ENCODE measurements at regions not wholly inside any gene's neighbourhood (a gene's known extent, or its start where the extent isn't known, plus 50 kb on each side); places are given as distances from the start of the nearest gene placed in this dataset.

DNA sequence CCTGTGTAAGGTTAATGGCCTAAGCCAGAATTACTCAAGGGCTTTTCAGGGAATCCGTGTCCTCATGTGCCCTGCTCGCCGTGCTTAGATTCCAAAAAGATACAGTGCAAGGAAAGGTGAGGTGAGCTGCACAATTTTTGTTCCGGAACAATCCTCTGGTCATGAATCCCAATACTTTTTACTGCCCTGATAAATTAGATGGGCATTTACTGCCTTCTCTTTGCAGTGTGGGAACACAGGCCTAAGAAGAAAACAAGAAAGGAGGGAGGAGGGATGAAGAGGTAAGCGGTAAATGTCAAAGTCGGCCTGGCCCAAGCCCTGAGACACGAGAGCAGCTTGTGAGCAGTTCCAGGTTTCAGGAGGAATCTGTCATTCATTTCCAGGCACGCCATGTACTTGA, 390.9 kb upstream of the SULF2 start:
- Histone ChIP-seq H4K20me1 (ENCODE audit: insufficient read depth) (no peaks in the 10 kb centered on the region), H3K9me2 (ENCODE audit: insufficient read depth) (no peaks in the 10 kb centered on the region), H3K36me3 (ENCODE audit: low read depth) (no peaks in the 10 kb centered on the region), H3K9me3 (ENCODE audit: insufficient read depth, low read depth) (peaks cover 7% of the 10 kb centered on the region; the same call in 1 of the 2 replicates), H3K79me2 (ENCODE audit: low read depth) (no peaks in the 10 kb centered on the region), H3F3A (ENCODE audit: insufficient read depth, low read depth) (peaks cover 22% of the 10 kb centered on the region), H3K27ac (no peak overlapping the region), H3K4me2 (no peak overlapping the region), H3K4me3 (no peak overlapping the region), H3K4me1 (replicated peaks; ENCODE audit: insufficient read depth) (peaks cover 26% of the 10 kb centered on the region), H2AFZ (no peak overlapping the region), H3K27me3 (ENCODE audit: insufficient read depth, low read depth) (no peaks in the 10 kb centered on the region)
- no TSS peak for BruUV-seq (replicated peaks)
- ChIA-PET POLR2A (ENCODE audit: unreplicated experiment) (no interaction called here), CTCF (no interaction called here)
- TF ChIP-seq EZH2 (IDR thresholded peaks at IDR 0.05; ENCODE audit: low read depth) = no peak
- intact Hi-C loops (cut with micrococcal nuclease; ENCODE audit: unreplicated experiment) = no loop called here
- no peak for DNase-seq

- H3K9me3 ChIP-seq (ENCODE audit: insufficient read depth, low read depth) = peaks cover 7% of the 10 kb centered on the region; the same call in 1 of the 2 replicates
- H3K9me2 ChIP-seq (ENCODE audit: insufficient read depth) = no peaks in the 10 kb centered on the region
- no peak overlapping the region for H2AFZ ChIP-seq
- H3K79me2 ChIP-seq (ENCODE audit: low read depth) = no peaks in the 10 kb centered on the region
- H3K4me3 ChIP-seq = no peak overlapping the region
- BruUV-seq (replicated peaks) = no TSS peak
- intact Hi-C loops (cut with micrococcal nuclease; ENCODE audit: unreplicated experiment) = no loop called here
- TF ChIP-seq EZH2 (IDR thresholded peaks at IDR 0.05; ENCODE audit: low read depth) (no peak), CTCF (conservative IDR thresholded peaks at IDR 0.05) (no peak)
- no peaks in the 10 kb centered on the region for H3K27me3 ChIP-seq (ENCODE audit: insufficient read depth, low read depth)
- H3K4me2 ChIP-seq = no peak overlapping the region
- peaks cover 13% of the 10 kb centered on the region for H3F3A ChIP-seq (ENCODE audit: insufficient read depth, low read depth)
- peaks cover 18% of the 10 kb centered on the region for H3K4me1 ChIP-seq (replicated peaks; ENCODE audit: insufficient read depth)
- POLR2A ChIA-PET (ENCODE audit: unreplicated experiment) = no interaction called here
- DNase-seq = no peak
- no peak overlapping the region for H3K27ac ChIP-seq
- CTCF ChIA-PET = no interaction called here
- H4K20me1 ChIP-seq (ENCODE audit: insufficient read depth) = no peaks in the 10 kb centered on the region
- H3K36me3 ChIP-seq (ENCODE audit: low read depth) = no peaks in the 10 kb centered on the region
Measured at GRCh38 chr20:48175261-48175660, 390.0 kb upstream of the SULF2 start.

DNA sequence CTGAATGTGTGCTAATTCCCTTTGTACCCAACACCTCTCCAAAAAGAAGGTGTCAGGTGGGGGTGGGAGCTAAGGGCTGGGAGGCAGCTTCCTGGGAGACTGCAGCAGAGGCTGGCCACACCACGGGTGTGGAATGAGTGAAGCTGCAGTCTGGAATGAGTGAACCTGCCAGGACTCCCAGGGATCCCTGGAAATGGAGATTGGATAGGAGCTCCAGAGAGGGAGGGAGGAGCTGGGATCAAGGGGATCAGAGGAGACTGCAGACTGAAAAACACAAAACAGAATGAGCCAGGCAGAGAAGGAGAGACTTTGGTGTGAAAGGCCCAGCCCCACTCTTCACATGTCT, 387.0 kb upstream of the SULF2 start:
- H3K79me2 ChIP-seq (ENCODE audit: low read depth) = no peaks in the 10 kb centered on the region
- H3K27me3 ChIP-seq (ENCODE audit: insufficient read depth, low read depth) = no peaks in the 10 kb centered on the region
- no peaks in the 10 kb centered on the region for H3K9me2 ChIP-seq (ENCODE audit: insufficient read depth)
- TF ChIP-seq CTCF (conservative IDR thresholded peaks at IDR 0.05) (no peak), EZH2 (IDR thresholded peaks at IDR 0.05; ENCODE audit: low read depth) (no peak)
- ChIA-PET CTCF (interaction anchor here (0.7 kb wide), 1 partner anchor 123 kb away, joined by 3 read pairs; no protein-coding TSS in a partner anchor), POLR2A (ENCODE audit: unreplicated experiment) (interaction anchor here (0.6 kb wide), 1 partner anchor 110 kb away, joined by 3 read pairs; no protein-coding TSS in a partner anchor)
- 0 out of 2 replicates have a peak, but pooled peaks cover under 1% of the 10 kb centered on the region for H3K4me1 ChIP-seq (replicated peaks; ENCODE audit: insufficient read depth)
- no peaks in the 10 kb centered on the region for H4K20me1 ChIP-seq (ENCODE audit: insufficient read depth)
- DNase-seq = no peak
- no TSS peak for BruUV-seq (replicated peaks)
- no peak overlapping the region for H2AFZ ChIP-seq
- H3K4me3 ChIP-seq = no peak overlapping the region
- H3K27ac ChIP-seq = no peak overlapping the region
- H3F3A ChIP-seq (ENCODE audit: insufficient read depth, low read depth) = 0 out of 2 replicates have a peak, but pooled peaks cover 7% of the 10 kb centered on the region
- H3K4me2 ChIP-seq = no peak overlapping the region
- H3K9me3 ChIP-seq (ENCODE audit: insufficient read depth, low read depth) = no peaks in the 10 kb centered on the region
- intact Hi-C loops (cut with micrococcal nuclease; ENCODE audit: unreplicated experiment) = no loop called here
- H3K36me3 ChIP-seq (ENCODE audit: low read depth) = no peaks in the 10 kb centered on the region
